AG04449 (cell line): ENCODE measurements at regions not wholly inside any gene's neighbourhood (a gene's known extent, or its start where the extent isn't known, plus 50 kb on each side); places are given as distances from the start of the nearest gene placed in this dataset.

Experiments
- CTCF ChIA-PET: fragments of 350-600 bp; formaldehyde crosslinking; extraction: SDS; loops from one replicate; lab custom pipeline; 2021; ENCODE audit warnings: antibody characterized with exemption; lab: Yijun Ruan, JAX
- POLR2A ChIA-PET: fragments of 400-600, 350-600 bp; formaldehyde crosslinking; extraction: SDS; loops from one replicate; lab custom pipeline; 2020; ENCODE audit warnings: antibody characterized with exemption, inconsistent platforms; lab: Yijun Ruan, JAX
- DNase-seq: peaks from one replicate; pipeline ENCODE4 v3.0.0-alpha.2; 2010; ENCODE audit warnings: low read depth, low spot score
- H3K4me3 ChIP-seq: 2 replicates; pipeline ENCODE4 v1.5.1; 2011; ENCODE audit warnings: low read depth, mild to moderate bottlenecking, control low read depth, low read length
- CTCF ChIP-seq: IDR thresholded peaks from one replicate; pipeline ENCODE4 v1.5.1; 2011; ENCODE audit warnings: mild to moderate bottlenecking, moderate library complexity, low read length, control low read depth, inconsistent platforms; ENCODE audit not compliant: insufficient read depth; ENCODE audit errors: missing control alignments

DNA sequence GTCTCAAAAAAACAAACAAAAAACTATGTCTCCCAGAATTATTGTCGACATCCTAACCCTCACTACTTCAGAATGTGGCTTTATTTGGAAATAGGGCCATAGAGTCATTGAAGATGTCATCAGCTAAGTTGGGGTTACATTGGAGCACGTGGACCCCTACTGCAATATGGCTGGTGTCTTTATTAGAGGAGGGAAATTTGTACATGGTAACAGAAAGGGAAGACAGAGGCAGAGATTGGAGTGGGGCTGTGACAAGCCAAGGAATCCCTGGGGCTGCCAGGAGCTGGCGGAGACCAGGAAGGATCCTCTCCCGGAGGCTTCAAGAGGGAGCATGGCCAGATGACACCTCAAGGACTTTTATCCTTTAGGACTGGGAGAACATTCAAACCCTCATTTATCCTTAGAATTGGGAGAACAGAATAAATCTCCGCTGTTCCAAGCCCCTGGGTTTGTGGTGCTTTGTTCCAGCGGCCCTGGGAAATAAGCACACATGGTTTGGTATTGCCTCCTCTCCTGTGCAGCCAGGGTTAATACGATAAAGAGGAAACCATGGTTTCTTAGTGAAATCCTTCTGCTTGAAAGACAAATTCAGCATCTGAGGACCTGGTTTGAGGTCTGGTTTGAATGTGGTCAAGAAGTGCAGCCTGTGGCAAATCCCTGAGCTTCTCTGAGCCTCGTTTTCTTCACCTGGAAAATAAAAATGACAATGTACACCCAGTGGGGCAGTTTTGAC, 184.7 kb downstream of the MYCN start:
- CTCF ChIA-PET, result no interaction called here
- POLR2A ChIA-PET, result no interaction called here

DNA sequence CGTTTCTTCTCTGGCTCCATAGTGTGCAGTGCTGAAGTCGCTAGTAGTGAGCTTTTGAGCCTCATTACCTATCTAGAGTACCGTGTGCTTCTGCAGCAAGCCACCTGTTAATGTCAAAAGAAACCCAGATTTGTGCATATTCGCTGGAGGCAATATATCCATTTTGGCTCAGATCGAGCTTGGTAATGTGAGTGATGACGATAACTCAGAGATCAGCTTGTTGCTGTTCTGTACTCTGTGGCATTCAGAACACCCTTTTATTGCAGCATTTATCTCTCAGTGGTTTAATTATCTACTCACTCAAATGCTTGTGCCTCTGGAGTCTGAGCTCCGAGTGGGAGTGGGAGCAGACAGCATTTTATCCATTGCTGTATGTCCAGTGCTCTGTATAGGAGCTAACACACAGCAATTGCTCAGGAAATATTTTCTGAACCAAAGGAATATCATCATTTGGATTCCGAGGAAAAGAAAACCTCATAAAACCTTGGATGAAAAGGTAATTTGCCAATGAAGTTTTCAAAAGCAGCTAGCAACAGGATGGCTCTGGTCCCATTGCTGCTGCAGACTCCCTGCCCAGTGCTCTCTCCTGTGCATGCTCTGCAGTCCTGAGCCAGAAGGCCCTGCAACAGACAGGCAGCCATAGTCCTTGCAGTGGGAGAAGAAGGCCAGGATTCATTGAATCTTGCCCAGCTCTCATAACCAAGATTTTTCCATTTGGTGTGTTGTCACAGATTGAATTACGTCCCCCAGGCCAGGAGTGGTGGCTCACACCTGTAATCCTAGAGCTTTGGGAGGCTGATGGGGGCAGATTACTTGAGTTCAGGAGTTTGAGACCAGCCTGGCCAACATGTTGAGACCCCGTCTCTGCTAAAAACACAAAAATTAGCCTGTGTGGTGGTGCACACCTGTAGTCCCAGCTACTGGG, 183.8 kb downstream of the MYCN start:
- CTCF ChIA-PET, result no interaction called here
- H3K4me3 ChIP-seq, result no peak overlapping the region
- no peak for TF ChIP-seq CTCF
- DNase-seq, result no peak
- POLR2A ChIA-PET, result no interaction called here

More for the DNA sequence above, 184.7 kb downstream of the MYCN start:
- DNase-seq, result no peak
- no peak for TF ChIP-seq CTCF
- no peak overlapping the region for H3K4me3 ChIP-seq

- no peak for DNase-seq
- ChIA-PET CTCF (no interaction called here), POLR2A (no interaction called here)
- no peak for TF ChIP-seq CTCF
- H3K4me3 ChIP-seq, result no peak overlapping the region
These were observed 183.1 kb downstream of the MYCN start for GRCh38 chr2:16123421-16123820.

- POLR2A ChIA-PET, result no interaction called here
- no peak overlapping the region for H3K4me3 ChIP-seq
- TF ChIP-seq CTCF, result no peak
These were observed 182.2 kb downstream of the MYCN start for GRCh38 chr2:16122556-16122955.

GRCh38 chr2:16121986-16122390, 181.6 kb downstream of the MYCN start:
- no peak for DNase-seq
- ChIA-PET POLR2A (no interaction called here), CTCF (no interaction called here)
- H3K4me3 ChIP-seq, result no peak overlapping the region
- no peak for TF ChIP-seq CTCF

More at GRCh38 chr2:16122556-16122955, 182.2 kb downstream of the MYCN start:
- CTCF ChIA-PET, result no interaction called here
- no peak for DNase-seq
